Endothelial cell (in vitro differentiated cells): ENCODE measurements at regions not wholly inside any gene's neighbourhood (a gene's known extent, or its start where the extent isn't known, plus 50 kb on each side); places are given as distances from the start of the nearest gene placed in this dataset.

ENCODE experiments used
- DNase-seq: peaks from one replicate; pipeline ENCODE4 v3.0.0; 2021; ENCODE audit warnings: low spot score
- H3K27ac Mint-ChIP-seq: one replicate; pipeline ENCODE4 v1.8.0; 2021; ENCODE audit warnings: mixed read lengths, inconsistent platforms; ENCODE audit not compliant: unreplicated experiment
- H3K27me3 Mint-ChIP-seq: one replicate; pipeline ENCODE4 v1.8.0; 2021; ENCODE audit warnings: mild to moderate bottlenecking, moderate library complexity, mixed read lengths, inconsistent platforms; ENCODE audit not compliant: unreplicated experiment
- H3K36me3 Mint-ChIP-seq: one replicate; pipeline ENCODE4 v1.8.0; 2021; ENCODE audit warnings: mild to moderate bottlenecking, low read depth, mixed read lengths, inconsistent platforms; ENCODE audit not compliant: unreplicated experiment
- H3K4me1 Mint-ChIP-seq: one replicate; pipeline ENCODE4 v1.8.0; 2021; ENCODE audit warnings: mild to moderate bottlenecking, mixed read lengths, inconsistent platforms; ENCODE audit not compliant: unreplicated experiment
- H3K4me3 Mint-ChIP-seq: one replicate; pipeline ENCODE4 v1.8.0; 2021; ENCODE audit warnings: mild to moderate bottlenecking, mixed read lengths, inconsistent platforms; ENCODE audit not compliant: unreplicated experiment
- H3K9me3 Mint-ChIP-seq: one replicate; pipeline ENCODE4 v1.8.0; 2021; ENCODE audit warnings: mixed read lengths, inconsistent platforms; ENCODE audit not compliant: unreplicated experiment
- TF ChIP-seq, protein P1 (sequence below): fragments of 200-600 bp; sonication (generic); IDR thresholded peaks from one replicate; pipeline ENCODE4 v1.5.0; 2021; ENCODE audit warnings: antibody characterized with exemption; ENCODE audit not compliant: unreplicated experiment

DNA sequence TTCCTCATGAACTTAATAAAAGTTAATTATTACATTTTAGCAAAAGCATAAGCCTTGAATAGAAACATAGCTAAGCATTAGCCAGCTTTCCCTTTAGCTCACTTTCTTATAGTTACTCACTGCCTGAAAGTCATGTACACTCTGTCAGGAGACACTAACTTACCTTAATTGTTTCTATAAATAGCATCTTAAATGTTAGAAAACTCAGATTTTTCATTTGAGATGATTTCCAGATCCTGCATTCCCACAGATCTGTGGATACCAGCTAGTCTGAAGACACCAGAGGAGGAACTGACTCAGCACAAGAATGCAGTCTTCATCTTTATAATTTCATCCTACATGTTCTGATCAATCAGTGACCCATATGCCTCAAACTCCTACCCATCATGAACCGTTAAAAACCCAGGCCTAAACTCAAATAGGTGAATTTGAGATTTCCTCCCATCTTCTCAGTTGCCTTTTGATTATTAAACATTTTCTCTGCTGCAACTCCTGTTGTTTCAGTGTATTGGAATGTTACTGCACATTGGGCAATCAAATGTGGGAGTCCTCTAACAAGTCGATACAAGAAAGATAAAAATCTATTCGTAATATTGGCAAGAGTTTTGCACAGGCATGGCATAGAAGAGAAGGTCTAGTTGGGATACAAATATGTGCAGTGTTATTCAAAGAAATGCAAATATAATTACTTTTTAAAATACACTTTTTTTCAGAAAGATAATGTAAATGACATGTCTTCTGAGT, 857.4 kb upstream of the CDH2 start:
- no peaks in the 10 kb centered on the region for H3K36me3 Mint-ChIP-seq
- H3K9me3 Mint-ChIP-seq: peaks cover 1% of the 10 kb centered on the region
- no peak overlapping the region for H3K4me3 Mint-ChIP-seq
- no peak overlapping the region for H3K27ac Mint-ChIP-seq
- TF ChIP-seq, protein P1, sequence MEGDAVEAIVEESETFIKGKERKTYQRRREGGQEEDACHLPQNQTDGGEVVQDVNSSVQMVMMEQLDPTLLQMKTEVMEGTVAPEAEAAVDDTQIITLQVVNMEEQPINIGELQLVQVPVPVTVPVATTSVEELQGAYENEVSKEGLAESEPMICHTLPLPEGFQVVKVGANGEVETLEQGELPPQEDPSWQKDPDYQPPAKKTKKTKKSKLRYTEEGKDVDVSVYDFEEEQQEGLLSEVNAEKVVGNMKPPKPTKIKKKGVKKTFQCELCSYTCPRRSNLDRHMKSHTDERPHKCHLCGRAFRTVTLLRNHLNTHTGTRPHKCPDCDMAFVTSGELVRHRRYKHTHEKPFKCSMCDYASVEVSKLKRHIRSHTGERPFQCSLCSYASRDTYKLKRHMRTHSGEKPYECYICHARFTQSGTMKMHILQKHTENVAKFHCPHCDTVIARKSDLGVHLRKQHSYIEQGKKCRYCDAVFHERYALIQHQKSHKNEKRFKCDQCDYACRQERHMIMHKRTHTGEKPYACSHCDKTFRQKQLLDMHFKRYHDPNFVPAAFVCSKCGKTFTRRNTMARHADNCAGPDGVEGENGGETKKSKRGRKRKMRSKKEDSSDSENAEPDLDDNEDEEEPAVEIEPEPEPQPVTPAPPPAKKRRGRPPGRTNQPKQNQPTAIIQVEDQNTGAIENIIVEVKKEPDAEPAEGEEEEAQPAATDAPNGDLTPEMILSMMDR: no peak
- no peaks in the 10 kb centered on the region for H3K4me1 Mint-ChIP-seq
- H3K27me3 Mint-ChIP-seq: no peaks in the 10 kb centered on the region
- DNase-seq: no peak

DNA sequence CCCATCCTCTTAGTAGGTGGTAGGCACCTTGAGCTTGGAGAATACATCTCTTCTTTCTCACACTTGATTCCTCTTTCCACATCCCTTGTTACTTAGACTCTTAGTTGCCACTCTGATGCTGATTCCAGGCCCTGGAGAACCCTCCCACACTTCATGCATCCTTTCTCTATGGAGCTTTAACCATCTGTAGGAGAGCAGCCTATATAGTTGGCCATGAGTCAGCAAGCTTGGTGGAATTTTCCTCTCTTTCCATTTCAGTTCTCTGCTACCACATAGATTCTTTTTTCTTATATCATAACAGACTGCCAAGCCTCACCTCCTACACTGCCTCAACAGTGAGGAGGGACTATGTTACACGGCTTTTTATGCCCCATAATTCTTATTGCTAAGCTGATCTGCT, 851.6 kb upstream of the CDH2 start:
- DNase-seq: no peak
- H3K4me3 Mint-ChIP-seq: no peak overlapping the region
- TF ChIP-seq, protein P1: no peak
- no peak overlapping the region for H3K27ac Mint-ChIP-seq
- H3K9me3 Mint-ChIP-seq: no peaks in the 10 kb centered on the region
- H3K4me1 Mint-ChIP-seq: no peaks in the 10 kb centered on the region
- no peaks in the 10 kb centered on the region for H3K27me3 Mint-ChIP-seq
- H3K36me3 Mint-ChIP-seq: no peaks in the 10 kb centered on the region

DNA sequence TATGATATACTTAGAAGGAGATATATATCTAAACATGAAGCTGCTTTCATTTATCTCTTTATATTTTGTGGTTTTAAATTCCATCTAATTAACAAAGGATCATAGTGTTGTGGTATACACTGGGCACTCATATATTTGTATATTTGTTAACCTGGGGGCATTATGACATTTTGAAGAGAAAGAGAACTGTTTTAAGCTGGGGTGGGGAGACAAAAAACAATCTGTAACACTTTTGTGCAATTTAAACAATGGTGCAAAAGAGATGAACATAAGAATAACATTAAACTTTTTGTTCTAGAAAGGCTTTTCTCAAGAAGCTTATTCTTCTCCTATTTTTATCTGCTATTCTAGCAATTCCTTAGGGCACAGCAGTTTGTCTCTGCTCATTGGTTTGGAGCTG, 842.0 kb upstream of the CDH2 start:
- Mint-ChIP-seq H3K4me3 (no peak overlapping the region), H3K27me3 (peaks cover 1% of the 10 kb centered on the region), H3K9me3 (no peaks in the 10 kb centered on the region), H3K27ac (no peak overlapping the region), H3K36me3 (no peaks in the 10 kb centered on the region), H3K4me1 (peaks cover 3% of the 10 kb centered on the region)
- TF ChIP-seq, protein P1: no peak
- DNase-seq: no peak

DNA sequence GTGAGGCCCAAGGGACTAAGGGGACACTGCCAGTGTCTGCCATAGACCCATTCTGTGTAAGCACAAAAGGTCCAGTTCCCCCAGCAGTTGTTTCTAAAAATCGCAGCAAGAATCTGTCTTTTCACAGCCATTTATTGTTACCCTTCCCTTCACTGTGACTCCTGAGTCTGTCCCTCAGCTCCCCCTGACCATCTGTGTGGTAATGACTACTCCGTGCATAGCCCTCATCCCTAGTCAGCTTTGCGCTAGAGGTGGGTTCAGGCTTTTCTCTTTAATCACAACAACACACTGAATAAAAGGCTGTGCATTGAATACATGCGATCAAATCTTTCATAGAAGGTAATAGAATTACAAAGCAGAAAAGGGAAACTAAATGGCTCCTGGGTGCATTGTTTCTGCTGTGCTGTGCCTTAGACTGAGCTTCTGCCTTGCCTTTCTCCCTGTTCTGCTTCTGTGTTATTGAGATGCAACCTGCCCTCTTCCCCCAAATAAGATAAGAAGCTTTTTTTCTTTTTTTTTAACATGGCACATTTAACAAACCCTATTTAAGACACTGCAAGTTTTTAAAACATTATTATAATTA, 836.0 kb upstream of the CDH2 start:
- Mint-ChIP-seq H3K4me1 (peaks cover 2% of the 10 kb centered on the region), H3K36me3 (peaks cover 2% of the 10 kb centered on the region), H3K4me3 (no peak overlapping the region), H3K9me3 (no peaks in the 10 kb centered on the region), H3K27me3 (no peaks in the 10 kb centered on the region), H3K27ac (no peak overlapping the region)
- TF ChIP-seq, protein P1: no peak
- no peak for DNase-seq

DNA sequence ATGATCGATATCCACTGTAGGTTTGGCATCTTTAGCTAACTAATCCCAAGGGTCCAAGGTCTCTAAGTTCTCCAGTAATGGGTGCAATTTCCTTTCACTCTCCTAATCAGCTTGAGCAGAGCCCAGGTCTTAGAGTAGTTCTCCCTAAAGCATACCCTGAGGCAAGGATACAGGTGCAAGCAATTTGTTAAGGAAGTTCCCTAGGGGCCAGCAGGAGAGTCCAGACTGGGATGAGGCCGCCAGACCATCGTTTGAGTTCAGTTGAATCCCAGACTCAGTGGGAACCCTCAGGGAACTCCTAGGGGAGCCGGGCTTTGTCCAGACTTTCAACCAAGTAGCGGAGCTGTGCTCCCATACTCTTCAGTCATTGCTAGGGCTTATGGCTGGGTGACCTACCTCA, 835.4 kb upstream of the CDH2 start:
- H3K9me3 Mint-ChIP-seq: no peaks in the 10 kb centered on the region
- no peaks in the 10 kb centered on the region for H3K27me3 Mint-ChIP-seq
- peaks cover 2% of the 10 kb centered on the region for H3K4me1 Mint-ChIP-seq
- TF ChIP-seq, protein P1: no peak
- H3K4me3 Mint-ChIP-seq: no peak overlapping the region
- H3K27ac Mint-ChIP-seq: no peak overlapping the region
- peaks cover 3% of the 10 kb centered on the region for H3K36me3 Mint-ChIP-seq
- DNase-seq: no peak
